ENCODE measurements at regions not wholly inside any gene's neighbourhood (a gene's known extent, or its start where the extent isn't known, plus 50 kb on each side); places are given as distances from the start of the nearest gene placed in this dataset.
A peak's percentile ranks its signal among the peaks of the same experiment; 100 is the strongest.

- no peak for ATAC-seq
- no peak for DNase-seq
- intact Hi-C loops (cut with DNase I, micrococcal nuclease), result no loop called here
These were observed 1866.5 kb downstream of the TP53TG3F start for GRCh38 chr16:35325936-35326335.

- no peak for DNase-seq
- intact Hi-C loops (cut with DNase I, micrococcal nuclease), result no loop called here
- no peak for ATAC-seq
These were observed 1879.9 kb downstream of the TP53TG3F start for GRCh38 chr16:35339337-35339736.

- intact Hi-C loops (cut with DNase I, micrococcal nuclease), result no loop called here
- ATAC-seq, result no peak
- DNase-seq, result no peak
These were observed 1882.6 kb downstream of the TP53TG3F start for GRCh38 chr16:35342012-35342411.

- intact Hi-C loops (cut with DNase I, micrococcal nuclease), result no loop called here
- no peak for DNase-seq
These were observed 1884.8 kb downstream of the TP53TG3F start for GRCh38 chr16:35344012-35344762.

GRCh38 chr16:35352431-35352830 lies 1893.0 kb downstream of the TP53TG3F start:
- intact Hi-C loops (cut with DNase I, micrococcal nuclease), result no loop called here

More at GRCh38 chr16:35344012-35344762, 1884.8 kb downstream of the TP53TG3F start:
- no peak for ATAC-seq

GRCh38 chr16:35363510-35363909 lies 1904.1 kb downstream of the TP53TG3F start:
- intact Hi-C loops (cut with DNase I, micrococcal nuclease), result no loop called here
- DNase-seq (no peak), ATAC-seq (no peak)

More at GRCh38 chr16:35352431-35352830, 1893.0 kb downstream of the TP53TG3F start:
- ATAC-seq (no peak), DNase-seq (no peak)

- ATAC-seq (no peak), DNase-seq (no peak)
- intact Hi-C loops (cut with DNase I, micrococcal nuclease), result no loop called here
These were observed 1904.9 kb downstream of the TP53TG3F start for GRCh38 chr16:35364263-35364662.

GRCh38 chr16:35365675-35366074 lies 1906.3 kb downstream of the TP53TG3F start:
- intact Hi-C loops (cut with DNase I, micrococcal nuclease), result no loop called here
- ATAC-seq (no peak), DNase-seq (no peak)

- ATAC-seq (no peak), DNase-seq (no peak)
- intact Hi-C loops (cut with DNase I, micrococcal nuclease), result no loop called here
These were observed 1911.2 kb downstream of the TP53TG3F start for GRCh38 chr16:35370617-35371016.

- ATAC-seq, result no peak
- no peak for DNase-seq
- intact Hi-C loops (cut with DNase I, micrococcal nuclease), result no loop called here
These were observed 1917.7 kb downstream of the TP53TG3F start for GRCh38 chr16:35377142-35377541.

GRCh38 chr16:35386619-35387018 lies 1927.2 kb downstream of the TP53TG3F start:
- intact Hi-C loops (cut with DNase I, micrococcal nuclease), result no loop called here
- no peak for DNase-seq
- ATAC-seq, result no peak

- intact Hi-C loops (cut with DNase I, micrococcal nuclease), result no loop called here
- DNase-seq, result peak in 1 of 2 donors; percentile 4
- no peak for ATAC-seq
These were observed 1931.9 kb downstream of the TP53TG3F start for GRCh38 chr16:35391328-35391727.

GRCh38 chr16:35398180-35398579 lies 1938.8 kb downstream of the TP53TG3F start:
- ATAC-seq, result no peak
- DNase-seq, result no peak
- intact Hi-C loops (cut with DNase I, micrococcal nuclease), result no loop called here

- no peak for ATAC-seq
- intact Hi-C loops (cut with DNase I, micrococcal nuclease), result no loop called here
- no peak for DNase-seq
These were observed 1939.7 kb downstream of the TP53TG3F start for GRCh38 chr16:35399133-35399532.

GRCh38 chr16:35404273-35404672 lies 1944.9 kb downstream of the TP53TG3F start:
- no peak for DNase-seq
- intact Hi-C loops (cut with DNase I, micrococcal nuclease), result no loop called here
- no peak for ATAC-seq

- ATAC-seq (no peak), DNase-seq (no peak)
- intact Hi-C loops (cut with DNase I, micrococcal nuclease), result no loop called here
These were observed 1946.1 kb downstream of the TP53TG3F start for GRCh38 chr16:35405526-35405925.

- no peak for DNase-seq
- intact Hi-C loops (cut with DNase I, micrococcal nuclease), result no loop called here
- no peak for ATAC-seq
These were observed 1950.1 kb downstream of the TP53TG3F start for GRCh38 chr16:35409503-35409902.

GRCh38 chr16:35410438-35410837 lies 1951.0 kb downstream of the TP53TG3F start:
- ATAC-seq (no peak), DNase-seq (no peak)
- intact Hi-C loops (cut with DNase I, micrococcal nuclease), result no loop called here

- intact Hi-C loops (cut with DNase I, micrococcal nuclease), result no loop called here
- ATAC-seq (no peak), DNase-seq (no peak)
These were observed 1951.7 kb downstream of the TP53TG3F start for GRCh38 chr16:35411156-35411555.

GRCh38 chr16:35414139-35414538 lies 1954.7 kb downstream of the TP53TG3F start:
- ATAC-seq (no peak), DNase-seq (no peak)
- intact Hi-C loops (cut with DNase I, micrococcal nuclease), result no loop called here

- intact Hi-C loops (cut with DNase I, micrococcal nuclease), result no loop called here
- no peak for DNase-seq
- ATAC-seq, result no peak
These were observed 1955.2 kb downstream of the TP53TG3F start for GRCh38 chr16:35414563-35414962.
